ENCODE measurements at regions not wholly inside any gene's neighbourhood (a gene's known extent, or its start where the extent isn't known, plus 50 kb on each side); places are given as distances from the start of the nearest gene placed in this dataset.

DNA sequence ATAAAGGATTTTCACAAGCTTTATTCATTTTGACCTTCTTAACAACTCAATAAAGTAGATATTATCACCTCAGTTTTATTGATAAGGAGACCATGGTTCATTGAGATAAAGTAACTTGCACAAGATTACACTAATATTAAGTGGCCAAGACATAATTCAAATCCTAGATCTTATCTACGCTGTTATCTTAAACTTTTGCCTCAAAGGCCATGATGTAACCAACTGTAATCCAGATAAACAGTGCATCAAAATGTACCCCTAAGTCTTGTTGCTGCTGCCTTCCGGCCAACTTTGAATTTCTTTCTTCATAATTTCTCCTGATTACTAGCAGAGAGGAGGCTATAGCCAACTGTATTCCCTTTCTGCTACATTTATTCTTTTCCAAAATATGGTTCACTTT is 1094.8 kb upstream of the PIK3C3 start:
- 91% methylated on average over 2 of the region's 2 CpGs for WGBS

DNA sequence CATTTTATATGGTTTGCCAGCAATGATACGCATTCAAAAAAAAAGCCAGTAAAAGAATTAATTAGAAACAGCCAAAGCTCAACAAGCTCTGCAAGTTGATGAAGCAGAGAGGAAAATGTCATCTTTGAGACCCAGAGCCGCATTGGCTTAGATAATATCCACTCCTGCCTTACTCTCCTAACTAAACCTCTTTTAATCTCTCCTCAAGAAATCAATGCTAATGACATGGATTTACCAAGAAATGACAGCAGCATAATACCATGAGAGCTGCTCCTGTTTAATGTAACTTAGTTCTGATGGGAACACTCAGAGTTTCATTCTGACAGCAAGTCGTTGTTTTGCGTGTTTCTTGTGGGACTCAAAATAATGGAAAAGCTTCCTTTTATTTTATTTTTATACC is 1099.4 kb upstream of the PIK3C3 start:
- Histone ChIP-seq H3K9ac (ENCODE audit: low read length) (no peak overlapping the region), H4K8ac (ENCODE audit: low read length) (no peak overlapping the region), H2BK5ac (ENCODE audit: low read depth, low read length, poor library complexity, severe bottlenecking) (no peak overlapping the region), H2BK12ac (ENCODE audit: low read length in 2 of 2) (no peak overlapping the region), H3K79me1 (replicated peaks; ENCODE audit: low read length, poor library complexity, severe bottlenecking) (no peaks in the 10 kb centered on the region), H3K4me2 (ENCODE audit: low read length, poor library complexity, severe bottlenecking) (no peak overlapping the region), H4K91ac (ENCODE audit: low read length) (no peak overlapping the region), H3K23ac (ENCODE audit: low read length in 2 of 2) (no peak overlapping the region), H3K14ac (ENCODE audit: low read length in 2 of 2) (no peak overlapping the region), H3K4ac (ENCODE audit: low read depth in 1 of 2, low read length in 2 of 2) (no peak overlapping the region), H2BK15ac (ENCODE audit: low read depth, poor library complexity, severe bottlenecking) (no peak overlapping the region), H2AK5ac (ENCODE audit: low read length, severe bottlenecking) (no peak overlapping the region), H3K4me3 (ENCODE audit: insufficient read depth in 1 of 2, low read depth in 1 of 2, low read length in 2 of 2) (no peak overlapping the region), H3K18ac (ENCODE audit: low read depth in 1 of 2, low read length in 2 of 2) (no peak overlapping the region), H2BK120ac (ENCODE audit: low read depth, low read length) (no peak overlapping the region), H3K9me3 (ENCODE audit: control insufficient read depth, low read length) (no peaks in the 10 kb centered on the region), H3K27me3 (ENCODE audit: control insufficient read depth in 1 of 2, insufficient read depth in 1 of 2, low read length in 2 of 2) (no peaks in the 10 kb centered on the region), H3K4me1 (ENCODE audit: control insufficient read depth, insufficient read depth, low read depth, low read length) (no peaks in the 10 kb centered on the region), H3K36me3 (ENCODE audit: control insufficient read depth in 1 of 2, insufficient read depth in 2 of 2, low read depth in 1 of 2, low read length in 2 of 2) (no peaks in the 10 kb centered on the region), H2AFZ (ENCODE audit: low read depth, low read length) (no peak overlapping the region), H3K27ac (ENCODE audit: low read length, poor library complexity, severe bottlenecking) (no peak overlapping the region)
- no peak for DNase-seq
- WGBS: 86% methylated on average over 2 of the region's 4 CpGs

More for the DNA sequence above, 1094.8 kb upstream of the PIK3C3 start:
- H3K23ac ChIP-seq (ENCODE audit: low read length in 2 of 2): no peak overlapping the region
- no peak overlapping the region for H3K4me3 ChIP-seq (ENCODE audit: insufficient read depth in 1 of 2, low read depth in 1 of 2, low read length in 2 of 2)
- no peak overlapping the region for H2BK15ac ChIP-seq (ENCODE audit: low read depth, poor library complexity, severe bottlenecking)
- no peak overlapping the region for H3K4ac ChIP-seq (ENCODE audit: low read depth in 1 of 2, low read length in 2 of 2)
- H3K36me3 ChIP-seq (ENCODE audit: control insufficient read depth in 1 of 2, insufficient read depth in 2 of 2, low read depth in 1 of 2, low read length in 2 of 2): no peaks in the 10 kb centered on the region
- H2BK120ac ChIP-seq (ENCODE audit: low read depth, low read length): no peak overlapping the region
- no peak overlapping the region for H2BK5ac ChIP-seq (ENCODE audit: low read depth, low read length, poor library complexity, severe bottlenecking)
- DNase-seq: no peak
- H3K27me3 ChIP-seq (ENCODE audit: control insufficient read depth in 1 of 2, insufficient read depth in 1 of 2, low read length in 2 of 2): no peaks in the 10 kb centered on the region
- no peak overlapping the region for H3K4me2 ChIP-seq (ENCODE audit: low read length, poor library complexity, severe bottlenecking)
- H3K27ac ChIP-seq (ENCODE audit: low read length, poor library complexity, severe bottlenecking): no peak overlapping the region
- no peak overlapping the region for H3K18ac ChIP-seq (ENCODE audit: low read depth in 1 of 2, low read length in 2 of 2)
- no peak overlapping the region for H2BK12ac ChIP-seq (ENCODE audit: low read length in 2 of 2)
- H2AFZ ChIP-seq (ENCODE audit: low read depth, low read length): no peak overlapping the region
- no peaks in the 10 kb centered on the region for H3K4me1 ChIP-seq (ENCODE audit: control insufficient read depth, insufficient read depth, low read depth, low read length)
- H3K9ac ChIP-seq (ENCODE audit: low read length): no peak overlapping the region
- H3K14ac ChIP-seq (ENCODE audit: low read length in 2 of 2): no peak overlapping the region
- H4K8ac ChIP-seq (ENCODE audit: low read length): no peak overlapping the region
- no peak overlapping the region for H4K91ac ChIP-seq (ENCODE audit: low read length)
- H3K79me1 ChIP-seq (replicated peaks; ENCODE audit: low read length, poor library complexity, severe bottlenecking): no peaks in the 10 kb centered on the region
- H3K9me3 ChIP-seq (ENCODE audit: control insufficient read depth, low read length): peaks cover 3% of the 10 kb centered on the region
- H2AK5ac ChIP-seq (ENCODE audit: low read length, severe bottlenecking): no peak overlapping the region

- no peak overlapping the region for H3K27ac ChIP-seq (ENCODE audit: low read length, poor library complexity, severe bottlenecking)
- H2BK5ac ChIP-seq (ENCODE audit: low read depth, low read length, poor library complexity, severe bottlenecking): no peak overlapping the region
- 98% methylated on average over 2 of the region's 2 CpGs for WGBS
- H4K91ac ChIP-seq (ENCODE audit: low read length): no peak overlapping the region
- DNase-seq: no peak
- H3K4ac ChIP-seq (ENCODE audit: low read depth in 1 of 2, low read length in 2 of 2): no peak overlapping the region
- H3K9ac ChIP-seq (ENCODE audit: low read length): no peak overlapping the region
- H3K36me3 ChIP-seq (ENCODE audit: control insufficient read depth in 1 of 2, insufficient read depth in 2 of 2, low read depth in 1 of 2, low read length in 2 of 2): no peaks in the 10 kb centered on the region
- H2AFZ ChIP-seq (ENCODE audit: low read depth, low read length): no peak overlapping the region
- H3K4me1 ChIP-seq (ENCODE audit: control insufficient read depth, insufficient read depth, low read depth, low read length): no peaks in the 10 kb centered on the region
- H3K4me3 ChIP-seq (ENCODE audit: insufficient read depth in 1 of 2, low read depth in 1 of 2, low read length in 2 of 2): no peak overlapping the region
- no peak overlapping the region for H3K18ac ChIP-seq (ENCODE audit: low read depth in 1 of 2, low read length in 2 of 2)
- no peaks in the 10 kb centered on the region for H3K27me3 ChIP-seq (ENCODE audit: control insufficient read depth in 1 of 2, insufficient read depth in 1 of 2, low read length in 2 of 2)
- no peaks in the 10 kb centered on the region for H3K9me3 ChIP-seq (ENCODE audit: control insufficient read depth, low read length)
- no peak overlapping the region for H2AK5ac ChIP-seq (ENCODE audit: low read length, severe bottlenecking)
- no peak overlapping the region for H2BK12ac ChIP-seq (ENCODE audit: low read length in 2 of 2)
- H3K14ac ChIP-seq (ENCODE audit: low read length in 2 of 2): no peak overlapping the region
- no peak overlapping the region for H2BK120ac ChIP-seq (ENCODE audit: low read depth, low read length)
- no peaks in the 10 kb centered on the region for H3K79me1 ChIP-seq (replicated peaks; ENCODE audit: low read length, poor library complexity, severe bottlenecking)
- no peak overlapping the region for H3K23ac ChIP-seq (ENCODE audit: low read length in 2 of 2)
- H2BK15ac ChIP-seq (ENCODE audit: low read depth, poor library complexity, severe bottlenecking): no peak overlapping the region
- no peak overlapping the region for H3K4me2 ChIP-seq (ENCODE audit: low read length, poor library complexity, severe bottlenecking)
- H4K8ac ChIP-seq (ENCODE audit: low read length): no peak overlapping the region
Measured at GRCh38 chr18:40852406-40852805, 1102.6 kb upstream of the PIK3C3 start.

DNA sequence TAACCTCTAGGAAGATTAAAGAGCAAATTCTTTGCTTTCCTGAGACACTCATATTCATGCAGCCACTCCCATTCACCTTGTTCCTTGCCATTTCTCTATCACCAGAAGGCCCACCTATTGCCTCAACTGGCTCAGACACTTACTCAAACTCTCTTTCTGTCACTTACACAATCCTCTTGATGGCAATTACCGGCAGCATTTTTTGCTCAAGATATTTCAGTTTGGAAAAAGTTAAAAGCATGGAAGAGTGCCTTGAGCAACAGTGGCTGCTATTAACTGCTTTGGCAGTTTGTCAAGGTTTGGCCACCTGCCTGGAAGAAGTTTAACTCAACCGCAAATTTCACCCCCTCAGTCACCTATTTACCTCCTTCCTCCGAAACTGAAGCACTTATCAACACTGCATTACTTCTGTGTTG is 1104.0 kb upstream of the PIK3C3 start:
- no peak overlapping the region for H3K14ac ChIP-seq (ENCODE audit: low read length in 2 of 2)
- no peak overlapping the region for H3K4ac ChIP-seq (ENCODE audit: low read depth in 1 of 2, low read length in 2 of 2)
- no peak for DNase-seq
- H2BK12ac ChIP-seq (ENCODE audit: low read length in 2 of 2): no peak overlapping the region
- no peak overlapping the region for H3K23ac ChIP-seq (ENCODE audit: low read length in 2 of 2)
- no peak overlapping the region for H2BK15ac ChIP-seq (ENCODE audit: low read depth, poor library complexity, severe bottlenecking)
- H3K4me3 ChIP-seq (ENCODE audit: insufficient read depth in 1 of 2, low read depth in 1 of 2, low read length in 2 of 2): no peak overlapping the region
- H3K79me1 ChIP-seq (replicated peaks; ENCODE audit: low read length, poor library complexity, severe bottlenecking): no peaks in the 10 kb centered on the region
- H3K9me3 ChIP-seq (ENCODE audit: control insufficient read depth, low read length): no peaks in the 10 kb centered on the region
- no peak overlapping the region for H4K91ac ChIP-seq (ENCODE audit: low read length)
- H4K8ac ChIP-seq (ENCODE audit: low read length): no peak overlapping the region
- H3K4me1 ChIP-seq (ENCODE audit: control insufficient read depth, insufficient read depth, low read depth, low read length): no peaks in the 10 kb centered on the region
- H3K27me3 ChIP-seq (ENCODE audit: control insufficient read depth in 1 of 2, insufficient read depth in 1 of 2, low read length in 2 of 2): no peaks in the 10 kb centered on the region
- H3K9ac ChIP-seq (ENCODE audit: low read length): no peak overlapping the region
- no peak overlapping the region for H2AK5ac ChIP-seq (ENCODE audit: low read length, severe bottlenecking)
- no peak overlapping the region for H2BK120ac ChIP-seq (ENCODE audit: low read depth, low read length)
- no peak overlapping the region for H2AFZ ChIP-seq (ENCODE audit: low read depth, low read length)
- H3K4me2 ChIP-seq (ENCODE audit: low read length, poor library complexity, severe bottlenecking): no peak overlapping the region
- no peak overlapping the region for H3K27ac ChIP-seq (ENCODE audit: low read length, poor library complexity, severe bottlenecking)
- H3K18ac ChIP-seq (ENCODE audit: low read depth in 1 of 2, low read length in 2 of 2): no peak overlapping the region
- no peak overlapping the region for H2BK5ac ChIP-seq (ENCODE audit: low read depth, low read length, poor library complexity, severe bottlenecking)
- no peaks in the 10 kb centered on the region for H3K36me3 ChIP-seq (ENCODE audit: control insufficient read depth in 1 of 2, insufficient read depth in 2 of 2, low read depth in 1 of 2, low read length in 2 of 2)
- 100% methylated on average over 1 of the region's 3 CpGs for WGBS
